ENCODE measurements at regions not wholly inside any gene's neighbourhood (a gene's known extent, or its start where the extent isn't known, plus 50 kb on each side); places are given as distances from the start of the nearest gene placed in this dataset.
"Not testable (repeated sequence)": the region's sequence is repeated elsewhere in the genome, so short reads cannot be mapped to it uniquely, and the experiment has no call there.

- DNase-seq: no peak
These were observed 829.2 kb upstream of the ADAMTS5 start for GRCh38 chr21:27796106-27796505.

- no peak for DNase-seq
These were observed 828.5 kb upstream of the ADAMTS5 start for GRCh38 chr21:27795418-27795817.

- DNase-seq: no peak
These were observed 827.0 kb upstream of the ADAMTS5 start for GRCh38 chr21:27793901-27794300.

- no peak for DNase-seq
These were observed 820.2 kb upstream of the ADAMTS5 start for GRCh38 chr21:27787046-27787445.

GRCh38 chr21:27779606-27780005 lies 812.7 kb upstream of the ADAMTS5 start:
- DNase-seq: no peak

- DNase-seq: no peak
These were observed 810.2 kb upstream of the ADAMTS5 start for GRCh38 chr21:27776925-27777553.

- DNase-seq: no peak
These were observed 805.9 kb upstream of the ADAMTS5 start for GRCh38 chr21:27772816-27773215.

- no peak for DNase-seq
These were observed 805.1 kb upstream of the ADAMTS5 start for GRCh38 chr21:27771938-27772483.

- DNase-seq: no peak
These were observed 802.9 kb upstream of the ADAMTS5 start for GRCh38 chr21:27769763-27770162.

- not testable (repeated sequence) for DNase-seq
These were observed 801.3 kb upstream of the ADAMTS5 start for GRCh38 chr21:27768046-27768637.

GRCh38 chr21:27764056-27764455 lies 797.2 kb upstream of the ADAMTS5 start:
- no peak for DNase-seq

- DNase-seq: no peak
These were observed 794.7 kb upstream of the ADAMTS5 start for GRCh38 chr21:27761623-27762022.

GRCh38 chr21:27759820-27760219 lies 792.9 kb upstream of the ADAMTS5 start:
- DNase-seq: no peak

- no peak for DNase-seq
These were observed 792.3 kb upstream of the ADAMTS5 start for GRCh38 chr21:27759091-27759659.

GRCh38 chr21:27756191-27756590 lies 789.3 kb upstream of the ADAMTS5 start:
- no peak for DNase-seq

GRCh38 chr21:27743971-27744564 lies 777.2 kb upstream of the ADAMTS5 start:
- no peak for DNase-seq

GRCh38 chr21:27741736-27742135 lies 774.8 kb upstream of the ADAMTS5 start:
- no peak for DNase-seq

GRCh38 chr21:27740084-27740483 lies 773.2 kb upstream of the ADAMTS5 start:
- DNase-seq: no peak

- DNase-seq: no peak
These were observed 772.3 kb upstream of the ADAMTS5 start for GRCh38 chr21:27739187-27739586.

GRCh38 chr21:27735699-27736098 lies 768.8 kb upstream of the ADAMTS5 start:
- no peak for DNase-seq

- no peak for DNase-seq
These were observed 767.3 kb upstream of the ADAMTS5 start for GRCh38 chr21:27734146-27734545.

GRCh38 chr21:27725916-27726315 lies 759.0 kb upstream of the ADAMTS5 start:
- DNase-seq: no peak

- DNase-seq: no peak
These were observed 755.2 kb upstream of the ADAMTS5 start for GRCh38 chr21:27722095-27722494.

GRCh38 chr21:27721675-27722074 lies 754.8 kb upstream of the ADAMTS5 start:
- DNase-seq: no peak

Data from amniotic stem cell (primary cell).